H7 (cell line): ENCODE measurements at regions not wholly inside any gene's neighbourhood (a gene's known extent, or its start where the extent isn't known, plus 50 kb on each side); places are given as distances from the start of the nearest gene placed in this dataset.
A peak's percentile ranks its signal among the peaks of the same experiment; 100 is the strongest.

Experiments used
- DNase-seq: peaks from one replicate; pipeline ENCODE4 v3.0.0; 2012
- H3K27me3 ChIP-seq: 2 replicates; pipeline ENCODE4 v1.6.0; 2011; ENCODE audit warnings: mild to moderate bottlenecking, low read length; ENCODE audit not compliant: control insufficient read depth, insufficient read depth
- H3K36me3 ChIP-seq: replicated peaks from 2 replicates; pipeline ENCODE4 v1.5.1; 2011; ENCODE audit warnings: low read length; ENCODE audit not compliant: control insufficient read depth, insufficient read depth
- H3K4me3 ChIP-seq: 2 replicates; pipeline ENCODE4 v1.5.1; 2011; ENCODE audit warnings: low read depth, mild to moderate bottlenecking, control low read depth, low read length, moderate library complexity; ENCODE audit not compliant: insufficient read depth

DNA sequence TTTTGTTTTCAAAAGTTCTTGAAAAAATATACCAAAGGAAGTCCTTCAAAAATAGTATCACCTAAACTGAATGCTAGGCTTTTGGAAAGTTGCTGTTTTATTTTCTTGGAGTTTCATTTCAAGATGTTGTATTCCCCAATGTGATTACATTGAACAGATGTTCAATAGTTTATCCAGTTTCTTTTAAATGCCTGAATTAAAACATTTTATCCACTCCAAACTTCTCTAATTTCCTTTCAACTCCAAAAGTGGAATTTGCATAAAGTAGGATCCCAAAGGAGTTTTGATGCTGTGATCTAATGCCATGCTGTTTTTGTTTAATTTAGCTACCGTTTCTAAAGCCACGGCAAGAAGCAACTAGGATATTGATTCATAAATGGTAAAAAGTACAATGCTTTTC lies 892.5 kb upstream of the SLC10A2 start:
- H3K27me3 ChIP-seq, result no peaks in the 10 kb centered on the region
- no peak overlapping the region for H3K4me3 ChIP-seq
- no peaks in the 10 kb centered on the region for H3K36me3 ChIP-seq
- no peak for DNase-seq

DNA sequence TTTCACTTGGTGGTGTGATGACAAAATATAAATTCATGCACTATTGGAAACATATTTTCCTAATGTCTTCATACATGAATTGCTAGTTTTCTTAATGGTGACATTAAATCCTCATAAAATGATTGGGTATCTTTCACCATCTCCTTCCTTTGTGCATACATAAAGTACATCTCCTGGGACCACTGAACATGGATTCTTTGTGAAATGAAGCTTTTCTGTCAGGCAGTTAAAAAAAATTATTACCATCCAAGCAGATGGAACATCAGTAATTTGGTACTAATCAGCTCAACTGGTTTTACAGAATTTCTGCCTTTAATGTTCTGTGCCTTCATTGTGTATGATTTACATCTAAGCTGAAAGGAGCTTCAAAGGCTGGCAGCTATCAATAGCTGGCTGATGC lies 891.7 kb upstream of the SLC10A2 start:
- H3K4me3 ChIP-seq, result no peak overlapping the region
- DNase-seq, result no peak
- no peaks in the 10 kb centered on the region for H3K27me3 ChIP-seq
- H3K36me3 ChIP-seq, result no peaks in the 10 kb centered on the region

DNA sequence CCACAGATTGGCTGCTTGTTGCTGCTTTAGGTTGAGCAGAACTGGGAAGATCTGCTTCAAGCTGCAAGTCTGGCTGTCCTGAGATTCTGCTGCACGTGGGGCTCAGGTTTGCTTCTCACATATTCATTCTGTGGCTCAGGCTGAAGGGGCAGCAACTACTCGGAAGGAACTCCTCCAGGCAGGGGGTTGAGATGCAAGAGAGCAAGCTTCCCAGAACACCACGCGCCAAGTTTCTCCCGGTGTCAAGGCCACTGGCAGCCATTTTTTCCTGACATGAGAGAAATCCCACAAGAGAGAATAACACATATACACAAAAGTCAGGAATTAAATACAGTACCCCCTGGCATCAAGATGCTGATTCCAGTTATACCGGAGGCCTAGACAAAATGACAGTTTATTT lies 887.6 kb upstream of the SLC10A2 start:
- no peaks in the 10 kb centered on the region for H3K27me3 ChIP-seq
- no peaks in the 10 kb centered on the region for H3K36me3 ChIP-seq
- DNase-seq, result no peak
- H3K4me3 ChIP-seq, result no peak overlapping the region

DNA sequence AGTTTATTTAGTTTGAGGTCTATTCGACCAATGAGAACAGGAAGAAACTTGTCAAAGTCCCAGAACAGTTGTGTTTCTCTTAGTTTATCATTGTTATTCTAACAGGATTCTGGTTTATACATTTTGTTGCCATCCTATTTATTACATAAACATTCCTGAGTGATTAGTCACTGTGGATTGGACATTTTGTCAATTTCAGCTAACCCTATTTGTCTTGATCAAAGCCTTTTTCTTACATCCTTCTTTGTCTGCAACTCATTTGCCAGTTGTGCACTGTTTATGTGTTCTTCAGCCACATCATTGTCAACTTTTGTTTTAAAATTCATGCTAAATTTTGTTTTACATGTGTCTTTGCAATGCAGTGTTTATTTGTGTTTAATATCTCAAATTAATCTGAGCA lies 886.0 kb upstream of the SLC10A2 start:
- no peak overlapping the region for H3K4me3 ChIP-seq
- no peaks in the 10 kb centered on the region for H3K27me3 ChIP-seq
- no peak for DNase-seq
- no peaks in the 10 kb centered on the region for H3K36me3 ChIP-seq

DNA sequence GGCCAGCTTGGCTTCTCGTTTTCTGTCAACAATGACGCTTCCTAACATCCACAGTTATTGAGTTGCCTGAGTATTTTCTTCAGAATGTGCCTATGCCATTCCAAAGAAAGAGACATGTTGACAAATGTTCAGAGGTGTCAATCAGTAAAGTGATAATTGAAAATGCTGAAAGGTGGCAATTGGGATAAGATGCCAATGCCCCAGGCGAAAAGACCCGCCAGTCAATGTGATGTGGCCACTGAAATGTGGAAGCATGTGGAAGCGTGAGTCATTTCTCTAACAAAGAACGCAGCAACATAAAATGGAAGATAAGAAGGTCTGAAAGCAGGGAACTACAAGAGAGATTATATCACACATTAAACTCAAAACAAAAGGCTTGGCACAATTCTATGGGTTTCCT lies 882.2 kb upstream of the SLC10A2 start:
- Histone ChIP-seq H3K4me3 (no peak overlapping the region), H3K27me3 (no peaks in the 10 kb centered on the region), H3K36me3 (no peaks in the 10 kb centered on the region)
- DNase-seq, result no peak

DNA sequence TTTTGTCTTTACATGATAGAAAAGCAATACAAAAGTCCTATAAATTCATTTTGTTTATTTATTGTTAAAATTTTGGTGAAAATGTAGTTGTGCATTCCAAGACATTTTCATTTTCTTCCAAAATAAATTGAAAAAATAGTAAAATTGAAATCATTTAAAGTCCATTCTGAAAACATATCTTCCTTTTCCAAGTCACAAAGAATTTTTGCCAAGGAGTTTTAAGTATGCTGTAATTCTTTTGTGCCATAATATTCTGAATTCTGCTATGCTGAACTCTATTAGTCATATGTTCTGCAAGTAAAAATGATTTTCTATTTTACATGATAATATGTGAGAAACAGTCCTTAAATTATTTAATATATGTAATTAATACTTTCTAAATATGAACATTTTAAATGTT lies 879.6 kb upstream of the SLC10A2 start:
- Histone ChIP-seq H3K36me3 (no peaks in the 10 kb centered on the region), H3K27me3 (no peaks in the 10 kb centered on the region), H3K4me3 (no peak overlapping the region)
- DNase-seq, result no peak

DNA sequence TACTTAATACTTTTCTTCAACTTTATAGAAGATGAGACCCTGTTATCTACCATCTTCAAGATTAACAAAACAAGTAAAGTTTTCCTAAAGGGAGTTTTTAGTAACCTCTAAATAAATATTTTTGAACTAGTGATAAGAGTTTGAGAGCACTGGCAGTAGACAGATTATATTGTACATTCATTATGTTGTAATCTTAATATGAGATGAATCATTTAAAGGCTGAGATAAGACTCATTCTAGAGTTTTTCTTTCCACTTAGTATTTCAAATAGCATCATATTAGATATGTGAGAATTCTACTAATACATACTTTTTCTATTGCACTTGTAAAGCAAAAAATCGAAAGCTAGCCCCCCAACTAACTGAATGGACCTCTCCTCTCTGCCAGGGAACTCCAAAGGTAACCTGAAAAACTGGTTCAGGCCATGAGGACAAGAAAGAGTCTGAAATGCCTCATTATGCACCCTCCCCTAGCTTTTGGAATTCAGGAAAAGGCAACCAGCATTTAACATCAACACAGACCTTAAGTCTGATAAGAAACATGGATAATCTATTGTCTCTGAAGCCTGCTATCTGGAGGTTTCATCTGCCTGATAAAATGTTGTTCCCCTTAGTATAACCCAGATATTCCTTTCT lies 875.4 kb upstream of the SLC10A2 start:
- no peaks in the 10 kb centered on the region for H3K27me3 ChIP-seq
- H3K36me3 ChIP-seq, result no peaks in the 10 kb centered on the region
- H3K4me3 ChIP-seq, result no peak overlapping the region
- DNase-seq, result no peak

DNA sequence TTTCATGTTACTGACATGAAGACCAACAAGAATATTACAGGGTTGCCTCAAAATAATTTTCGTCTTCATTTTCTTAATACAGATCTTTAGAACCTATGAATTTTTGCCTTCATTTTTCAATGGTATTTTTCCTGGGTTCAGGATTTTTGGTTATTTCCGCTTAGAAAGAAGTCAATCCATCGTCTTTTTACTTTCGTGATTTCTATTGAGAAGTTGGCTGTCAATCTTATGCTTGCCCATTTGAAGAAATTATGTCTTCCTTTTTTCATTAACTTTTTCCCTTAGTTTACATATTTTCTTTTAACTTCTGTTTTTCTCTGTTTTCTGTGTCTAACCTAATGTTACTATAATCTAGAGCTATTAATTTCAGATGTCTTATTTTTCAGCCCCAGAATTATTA lies 868.9 kb upstream of the SLC10A2 start:
- Histone ChIP-seq H3K36me3 (no peaks in the 10 kb centered on the region), H3K27me3 (no peaks in the 10 kb centered on the region), H3K4me3 (no peak overlapping the region)
- DNase-seq, result no peak

DNA sequence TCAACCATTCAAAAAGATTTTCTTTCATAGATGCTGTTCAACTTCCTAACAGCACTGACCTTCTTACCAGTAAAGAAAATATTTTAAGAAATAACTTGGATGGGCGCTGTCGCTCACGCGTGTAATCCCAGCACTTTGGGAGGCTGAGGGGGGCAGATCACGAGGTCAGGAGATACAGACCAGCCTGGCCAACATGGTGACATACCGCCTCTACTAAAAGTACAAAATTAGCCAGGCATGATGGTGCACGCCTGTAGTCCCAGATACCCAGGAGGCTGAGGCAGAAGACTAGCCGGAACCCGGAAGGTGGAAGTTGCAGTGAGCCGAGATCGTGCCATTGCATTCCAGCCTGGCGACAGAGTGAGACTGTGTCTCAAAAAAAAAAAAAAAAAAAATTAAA lies 865.7 kb upstream of the SLC10A2 start:
- Histone ChIP-seq H3K27me3 (no peaks in the 10 kb centered on the region), H3K36me3 (no peaks in the 10 kb centered on the region), H3K4me3 (no peak overlapping the region)
- DNase-seq, result no peak

DNA sequence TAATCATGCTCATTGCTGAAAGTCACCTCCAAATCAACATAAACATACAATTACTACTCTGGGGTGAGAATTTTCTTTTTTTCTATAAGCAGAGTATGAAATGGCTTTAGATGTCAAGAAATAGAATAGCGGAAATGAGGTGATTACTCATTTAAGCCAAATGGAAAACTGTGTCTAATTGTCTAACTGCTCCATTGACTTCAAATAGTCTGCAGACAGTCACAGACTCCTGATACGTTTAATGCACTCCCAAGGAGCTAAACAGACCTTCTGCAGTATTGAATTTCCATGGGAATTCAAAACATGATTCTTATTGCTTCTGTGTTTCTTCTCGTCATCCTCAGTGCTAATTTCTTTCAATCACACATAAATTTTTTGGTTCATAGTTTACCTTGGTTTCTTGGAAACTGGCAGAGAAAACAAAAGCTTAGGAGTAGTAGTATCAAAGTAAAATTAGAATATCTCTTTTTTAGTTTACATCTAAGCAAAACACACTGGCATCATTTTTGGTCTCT lies 865.2 kb upstream of the SLC10A2 start:
- H3K4me3 ChIP-seq, result no peak overlapping the region
- no peaks in the 10 kb centered on the region for H3K36me3 ChIP-seq
- no peak for DNase-seq
- no peaks in the 10 kb centered on the region for H3K27me3 ChIP-seq

DNA sequence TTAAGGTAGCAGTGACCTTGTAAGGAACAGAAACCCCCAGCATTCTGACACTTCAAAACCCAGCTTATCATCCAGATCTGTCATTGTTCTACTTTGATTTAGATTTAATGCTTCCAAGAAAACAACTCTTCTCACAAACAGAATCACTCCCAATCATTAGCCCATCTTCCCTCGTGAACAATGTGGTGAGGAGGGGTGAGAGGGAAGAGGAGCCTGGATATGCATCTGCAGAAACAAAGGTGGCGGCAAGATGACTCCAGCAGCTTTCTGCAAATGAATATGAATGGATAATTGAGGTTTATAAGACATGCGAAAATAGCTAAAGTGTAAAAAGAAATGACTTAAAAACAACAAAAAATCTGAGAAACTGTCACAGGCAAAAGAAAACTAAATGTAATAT lies 859.9 kb upstream of the SLC10A2 start:
- H3K4me3 ChIP-seq, result no peak overlapping the region
- H3K27me3 ChIP-seq, result no peaks in the 10 kb centered on the region
- H3K36me3 ChIP-seq, result no peaks in the 10 kb centered on the region
- peak; percentile 3 for DNase-seq

DNA sequence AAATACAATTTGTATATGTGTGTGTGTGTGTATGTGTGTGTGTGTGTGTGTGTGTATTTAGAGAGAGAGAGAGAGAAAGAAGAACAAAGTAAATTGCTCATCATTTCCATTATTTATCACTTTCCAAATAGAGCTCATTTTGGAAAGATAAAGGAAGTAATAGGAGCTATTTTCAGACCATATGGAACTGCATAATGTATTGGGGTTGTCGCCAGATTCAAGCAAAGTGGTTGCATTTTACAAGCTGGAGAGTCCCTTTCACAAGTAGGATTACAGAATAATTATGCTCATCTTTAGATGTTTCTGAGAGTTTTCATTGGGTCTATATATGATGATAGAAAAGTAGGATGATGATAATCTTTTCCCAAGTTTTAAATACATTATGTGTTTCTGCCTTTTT lies 842.7 kb upstream of the SLC10A2 start:
- Histone ChIP-seq H3K36me3 (no peaks in the 10 kb centered on the region), H3K4me3 (no peak overlapping the region), H3K27me3 (no peaks in the 10 kb centered on the region)
- no peak for DNase-seq

DNA sequence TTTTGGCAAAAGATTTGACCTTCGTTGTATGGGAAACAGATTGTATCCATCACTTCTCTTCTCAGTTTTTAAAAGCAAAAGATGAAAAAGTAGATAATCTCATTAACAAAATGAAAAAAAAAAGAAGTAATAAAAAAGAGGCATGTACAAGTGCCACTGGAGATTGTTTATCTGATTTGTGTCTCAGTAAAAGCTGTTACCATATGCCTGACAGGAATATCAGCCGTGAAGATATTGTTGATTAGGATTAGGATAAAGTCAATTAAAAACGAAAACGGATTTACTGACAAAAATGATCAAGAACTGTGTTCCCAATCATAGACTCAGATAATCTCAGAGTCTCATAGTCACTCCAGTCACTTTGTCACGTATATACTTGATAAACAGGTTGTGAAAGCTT lies 842.1 kb upstream of the SLC10A2 start:
- Histone ChIP-seq H3K36me3 (no peaks in the 10 kb centered on the region), H3K4me3 (no peak overlapping the region), H3K27me3 (no peaks in the 10 kb centered on the region)
- no peak for DNase-seq

DNA sequence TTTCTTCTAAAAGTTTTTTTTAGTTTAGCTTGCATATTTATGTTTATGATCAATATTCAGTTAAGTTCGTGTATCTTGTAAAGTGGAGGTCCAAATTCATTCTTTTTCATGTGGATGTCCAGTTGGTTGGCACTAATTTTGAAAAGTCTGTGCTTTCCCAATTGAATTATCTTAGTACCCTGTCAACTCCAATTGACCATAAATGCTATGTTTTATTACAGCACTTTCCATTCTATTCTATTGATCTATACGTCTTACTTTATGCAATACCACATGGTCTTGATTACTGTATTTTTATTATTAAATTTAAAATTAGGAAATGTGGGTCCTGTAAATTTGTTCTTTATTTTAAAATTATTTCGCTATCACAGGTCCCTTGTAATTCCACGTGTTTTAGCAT lies 837.6 kb upstream of the SLC10A2 start:
- H3K4me3 ChIP-seq, result no peak overlapping the region
- H3K27me3 ChIP-seq, result no peaks in the 10 kb centered on the region
- DNase-seq, result no peak
- H3K36me3 ChIP-seq, result no peaks in the 10 kb centered on the region

DNA sequence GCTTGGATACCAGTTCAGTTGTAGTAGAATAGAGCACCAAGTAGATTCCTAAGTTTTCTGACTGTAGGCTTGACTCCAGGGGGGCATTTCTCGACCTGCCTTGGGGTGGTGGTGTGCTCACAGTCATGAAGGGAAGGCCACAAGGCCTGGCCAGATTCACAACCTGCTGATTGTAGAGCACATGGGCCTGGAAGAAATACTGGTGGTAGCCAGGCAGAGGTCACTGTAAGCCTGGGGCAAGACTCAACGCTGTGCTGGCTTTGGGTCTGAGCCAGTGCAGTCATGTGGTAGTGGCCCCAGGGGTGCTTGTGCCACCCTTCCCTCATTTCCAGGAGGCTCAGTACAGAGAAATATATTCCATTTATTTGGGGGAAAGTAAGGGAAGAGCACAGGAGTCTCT lies 832.3 kb upstream of the SLC10A2 start:
- H3K27me3 ChIP-seq, result no peaks in the 10 kb centered on the region
- H3K36me3 ChIP-seq, result no peaks in the 10 kb centered on the region
- DNase-seq, result no peak
- H3K4me3 ChIP-seq, result no peak overlapping the region
